Fibroblast of skin of scalp (primary cell): ENCODE measurements at regions not wholly inside any gene's neighbourhood (a gene's known extent, or its start where the extent isn't known, plus 50 kb on each side); places are given as distances from the start of the nearest gene placed in this dataset.

Source experiments
- DNase-seq: peaks from one replicate; pipeline ENCODE4 v3.0.0-alpha.2; 2013

DNA sequence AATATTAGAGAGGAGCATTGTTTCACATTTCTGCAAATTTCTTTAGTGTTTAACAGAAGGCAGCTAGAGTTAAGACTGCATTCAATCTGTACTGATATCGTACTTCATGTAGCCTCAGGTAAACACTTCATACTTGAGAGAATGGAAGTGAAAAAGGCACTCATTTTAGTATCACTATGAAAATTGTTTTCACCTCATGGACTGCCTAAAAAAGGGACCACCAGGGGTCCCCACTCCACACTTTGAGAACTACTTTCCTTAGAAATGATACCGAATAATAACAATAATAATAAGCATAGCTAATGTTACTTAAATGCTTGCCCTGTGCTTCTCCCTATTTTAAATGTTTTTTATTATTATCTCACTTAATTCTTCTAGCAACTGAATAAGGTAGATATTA is 95.1 kb downstream of the BLID start:
- peak; percentile 51 for DNase-seq

DNA sequence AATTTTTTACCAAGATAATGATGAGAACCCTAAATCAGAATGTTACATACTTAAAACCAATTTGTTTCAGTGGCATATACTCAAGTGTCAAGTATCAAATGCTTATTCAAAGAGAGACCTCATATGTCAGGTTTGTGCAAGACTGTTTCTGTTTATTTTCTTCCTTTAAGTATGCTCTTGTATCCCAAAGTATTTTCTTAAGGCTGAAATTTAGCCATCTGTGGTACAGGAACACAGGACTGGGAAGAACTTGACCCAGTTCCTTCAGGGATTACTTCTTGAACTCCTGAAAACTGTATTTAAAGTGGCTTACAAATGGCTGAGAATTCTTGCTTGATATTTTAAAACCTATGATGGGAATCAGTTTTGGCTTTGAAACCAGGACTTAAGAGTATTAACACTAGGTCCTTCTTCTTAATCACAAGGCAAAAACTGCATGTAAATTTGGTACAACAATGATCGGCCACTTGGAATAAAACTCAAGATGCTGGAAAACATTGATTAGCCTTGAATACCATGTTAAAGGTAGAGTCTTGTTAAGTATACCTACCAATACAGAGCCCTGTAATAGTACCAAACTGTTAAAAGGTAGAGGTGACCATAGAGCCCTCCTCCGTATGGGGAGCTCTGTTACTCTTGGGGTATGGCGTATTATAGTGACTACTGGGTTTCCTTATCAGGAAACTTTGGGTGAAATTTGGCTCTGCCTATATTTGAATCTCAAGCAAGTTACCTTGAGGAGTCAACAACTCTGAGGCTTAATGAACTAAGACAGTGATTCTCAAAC is 95.9 kb downstream of the BLID start:
- DNase-seq = no peak

DNA sequence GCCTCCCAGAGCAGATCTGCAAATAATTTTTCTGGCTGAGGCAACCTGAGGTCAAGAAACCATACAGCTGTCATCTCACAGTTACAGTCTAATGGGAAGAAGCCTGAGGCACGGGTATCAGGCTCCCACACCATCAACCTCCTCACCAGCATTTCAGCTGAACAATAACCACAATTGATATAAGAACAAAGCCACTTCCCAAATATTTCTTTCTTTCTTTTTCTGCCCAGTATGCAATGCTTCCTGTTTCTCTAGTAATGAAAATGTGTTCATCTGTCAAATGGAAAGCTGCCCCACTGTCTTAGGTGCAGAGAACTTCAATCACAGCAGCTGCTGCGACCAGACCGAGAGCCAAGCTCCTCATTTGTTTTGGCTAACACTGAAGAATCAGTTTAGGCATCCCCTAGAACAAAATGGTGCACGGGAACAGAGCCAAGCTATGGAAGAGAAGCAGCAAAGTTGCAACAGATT is 108.4 kb downstream of the BLID start:
- no peak for DNase-seq

DNA sequence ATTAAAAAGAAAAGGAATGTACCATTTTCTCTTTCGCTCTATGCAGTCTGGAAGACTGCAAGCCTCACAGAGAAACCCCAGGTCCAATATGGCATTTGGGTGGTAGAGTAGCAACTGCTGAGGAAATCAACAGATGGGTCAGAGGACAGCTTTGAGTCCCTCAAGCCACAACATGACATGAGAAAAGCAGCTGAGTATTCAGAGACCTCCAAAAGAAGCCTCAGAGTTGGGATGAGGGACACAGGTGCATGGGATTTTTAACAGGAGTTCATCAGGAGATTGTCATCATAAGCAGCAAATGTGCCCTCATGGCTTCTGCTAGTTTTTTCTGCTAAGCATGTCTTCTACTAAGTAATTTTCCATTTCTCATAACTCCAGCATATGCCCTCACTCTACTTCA is 111.6 kb downstream of the BLID start:
- DNase-seq = no peak

DNA sequence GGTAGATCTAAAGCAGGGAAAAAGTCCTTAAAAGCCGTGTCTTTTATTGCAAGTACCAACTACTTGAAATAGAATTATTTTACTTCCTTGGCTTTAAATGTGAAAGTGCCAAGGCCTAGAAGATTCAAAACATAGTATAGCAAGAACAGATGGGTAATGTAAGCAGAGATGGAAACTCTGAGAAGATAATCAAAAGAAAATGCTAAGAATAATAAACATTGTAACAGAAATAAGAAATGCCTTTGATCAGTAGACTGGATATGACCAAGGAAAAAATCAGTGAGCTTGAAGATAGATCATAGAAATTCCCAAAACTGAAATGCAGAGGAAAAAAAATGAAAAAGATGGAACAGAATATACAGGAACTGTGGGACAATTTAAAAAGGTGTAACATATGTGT is 113.1 kb downstream of the BLID start:
- DNase-seq = no peak

DNA sequence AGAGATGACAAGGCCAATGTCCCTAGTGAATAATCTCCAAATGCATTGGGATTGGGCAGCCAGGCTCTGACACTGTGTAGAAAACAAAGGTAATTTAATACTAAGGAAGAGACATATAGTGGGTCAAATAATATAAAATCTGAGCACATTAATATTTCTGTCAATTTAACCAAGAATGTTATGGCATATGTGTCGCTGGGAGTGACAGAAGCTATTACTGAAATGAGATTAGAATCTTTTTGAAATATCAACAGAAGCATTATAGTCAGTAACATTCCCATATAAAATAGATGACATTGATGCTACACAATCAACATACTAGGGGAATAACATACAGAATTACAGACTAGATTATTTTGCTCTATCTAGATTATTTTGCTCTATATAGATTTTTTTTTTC is 114.0 kb downstream of the BLID start:
- DNase-seq = no peak

DNA sequence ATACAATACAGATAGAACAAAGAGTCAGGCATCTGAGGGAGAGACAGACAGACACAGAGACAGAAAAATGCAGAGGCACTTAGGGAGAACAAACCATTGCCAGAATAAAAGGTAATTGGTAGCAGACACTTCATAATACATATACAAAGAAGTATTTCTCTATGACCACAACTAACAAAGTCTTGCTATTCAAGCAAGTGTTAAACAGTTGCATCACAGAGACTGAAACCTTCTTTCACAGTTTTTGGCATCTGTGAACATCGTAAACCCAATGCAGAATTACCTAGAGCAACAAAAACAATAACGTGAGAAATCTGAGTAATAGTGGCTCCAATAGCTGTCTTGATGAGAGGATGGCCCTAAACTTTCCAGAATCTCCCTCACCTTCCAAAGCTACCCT is 116.4 kb downstream of the BLID start:
- DNase-seq = peak; percentile 13

DNA sequence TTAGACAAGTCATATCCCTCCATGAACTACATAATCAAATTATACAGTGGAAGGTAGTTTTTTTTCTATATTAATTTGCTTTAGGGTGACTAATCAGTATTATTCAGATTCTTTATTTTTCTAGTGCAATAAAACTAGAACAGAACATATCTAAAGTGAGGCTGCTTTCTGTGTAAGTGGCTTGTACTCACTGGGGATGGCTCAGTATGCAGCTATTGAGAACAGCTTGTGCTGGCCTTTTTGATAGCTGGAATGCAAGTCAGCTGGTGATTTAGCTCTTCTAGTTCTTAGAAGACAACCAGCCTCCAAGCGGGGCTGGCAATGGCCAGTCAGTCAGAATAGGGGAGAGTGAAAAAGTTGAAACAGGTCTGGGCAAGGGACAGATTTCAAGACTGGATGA is 119.4 kb downstream of the BLID start:
- no peak for DNase-seq

DNA sequence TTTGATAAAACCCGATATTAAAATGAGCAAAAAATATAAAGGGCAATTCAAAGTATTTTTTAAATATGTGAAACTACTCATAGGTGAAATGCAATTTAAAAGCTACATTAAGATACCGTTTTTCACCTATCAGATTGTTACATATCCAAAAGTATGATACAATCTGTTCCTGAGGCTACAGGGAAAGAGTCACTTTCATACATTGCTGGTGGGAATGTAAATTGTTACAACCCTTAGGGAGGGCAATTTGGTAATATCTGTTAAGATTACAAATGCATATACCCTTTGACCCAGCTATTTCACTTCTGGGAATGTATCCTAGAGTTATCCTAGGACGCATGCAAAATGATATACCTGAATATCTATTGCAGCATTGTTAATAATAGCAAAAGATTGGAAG is 132.1 kb downstream of the BLID start:
- DNase-seq = no peak

DNA sequence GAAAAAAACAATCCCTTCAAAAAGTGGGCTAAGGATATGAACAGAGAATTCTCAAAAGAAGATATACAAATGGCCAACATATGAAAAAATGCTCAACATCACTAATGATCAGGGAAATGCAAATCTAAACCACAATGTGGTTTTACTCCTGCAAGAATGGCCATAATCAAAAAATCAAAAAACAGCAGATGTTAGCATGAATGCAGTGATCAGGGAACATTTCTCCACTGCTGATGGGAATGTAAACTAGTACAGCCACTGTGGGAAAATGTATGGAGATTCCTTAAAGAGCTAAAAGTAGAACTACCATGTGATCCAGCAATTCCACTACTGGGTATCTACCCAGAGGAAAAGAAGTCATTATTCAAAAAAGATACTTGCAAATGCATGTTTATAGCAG is 138.1 kb downstream of the BLID start:
- DNase-seq = peak; percentile 16

DNA sequence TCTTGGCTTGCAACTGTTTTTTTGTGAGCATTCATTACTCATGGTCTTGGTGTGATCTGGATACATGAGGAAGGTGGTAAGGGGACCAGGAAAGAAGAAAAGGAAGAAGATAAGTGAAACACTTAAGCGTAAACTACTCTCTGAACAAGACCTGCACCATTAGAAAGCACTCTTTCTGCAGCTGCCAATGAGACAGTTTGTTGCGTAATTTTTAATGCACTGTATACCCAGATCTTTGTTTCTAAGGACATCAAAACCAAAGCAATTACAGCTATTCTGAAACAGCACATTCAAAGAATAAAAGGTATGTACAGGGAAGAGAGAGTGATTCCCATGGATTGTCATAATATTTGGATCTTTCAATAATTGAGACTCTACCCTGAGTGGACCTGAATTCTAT is 147.4 kb downstream of the BLID start:
- DNase-seq = no peak

DNA sequence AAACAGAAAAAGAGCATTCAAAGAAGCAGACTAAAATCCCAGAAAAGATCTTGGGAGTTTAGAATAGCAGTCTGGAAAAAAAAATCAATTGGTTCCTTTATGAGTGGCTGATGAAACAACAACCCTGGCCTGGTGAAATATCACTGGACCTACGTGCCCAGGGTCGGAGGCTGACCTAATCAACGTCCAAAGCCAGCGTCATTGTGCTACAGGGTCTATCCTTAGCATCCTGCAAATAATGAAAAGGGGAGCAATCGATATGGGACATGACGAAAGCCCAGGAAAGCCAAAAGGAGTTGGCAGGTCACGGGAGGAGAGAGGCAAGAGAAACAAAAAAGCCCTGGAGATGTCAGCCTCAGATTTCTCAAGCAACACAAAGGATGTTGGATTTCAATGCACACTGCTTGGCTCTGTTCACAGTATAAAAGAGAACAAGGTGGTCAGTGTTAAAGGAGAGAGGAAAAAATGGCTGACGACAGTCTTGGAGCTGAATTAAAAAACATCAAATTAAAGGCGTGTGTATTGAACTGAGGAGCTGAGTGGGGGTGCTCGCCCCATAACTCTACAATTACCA is 148.8 kb downstream of the BLID start:
- DNase-seq = no peak

DNA sequence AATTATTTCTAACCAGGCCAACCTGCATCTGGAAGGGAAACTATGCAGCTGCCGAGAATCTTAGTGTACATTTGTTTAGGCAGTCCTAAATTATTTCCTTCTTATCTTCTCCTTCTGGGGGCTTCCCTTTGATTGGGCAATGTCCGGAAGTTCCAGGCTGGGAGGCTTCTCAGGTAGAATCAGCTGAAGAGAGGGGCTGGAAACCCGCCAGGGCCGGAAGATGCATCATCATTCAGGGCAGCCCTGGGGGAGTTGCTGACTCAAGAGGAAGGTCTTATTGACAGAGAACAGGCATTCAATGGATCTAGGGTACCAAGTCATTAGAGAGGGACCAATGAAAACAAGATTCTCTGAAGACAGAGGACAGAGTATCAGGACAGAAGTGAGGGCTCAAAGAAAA is 150.7 kb downstream of the BLID start:
- peak; percentile 66 for DNase-seq

DNA sequence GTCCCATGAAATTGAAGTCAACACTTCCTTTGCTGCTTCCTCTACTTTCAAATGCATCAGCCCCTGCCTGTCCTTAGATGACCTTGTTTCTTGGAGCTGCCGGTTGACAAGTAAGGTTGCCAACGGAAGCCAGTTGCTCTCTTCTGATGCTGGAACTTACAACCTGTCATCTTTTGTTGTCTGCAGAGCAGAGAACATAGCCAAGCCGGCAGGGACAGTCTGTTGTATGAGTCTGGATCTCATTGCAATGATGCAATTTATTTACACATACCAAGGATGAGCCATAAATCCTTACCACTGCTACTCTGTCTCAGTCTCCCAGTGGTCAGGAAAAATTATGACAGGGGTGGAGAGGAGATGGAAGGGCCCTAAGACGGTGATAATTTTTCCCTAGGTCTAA is 151.4 kb downstream of the BLID start:
- peak; percentile 77 for DNase-seq

DNA sequence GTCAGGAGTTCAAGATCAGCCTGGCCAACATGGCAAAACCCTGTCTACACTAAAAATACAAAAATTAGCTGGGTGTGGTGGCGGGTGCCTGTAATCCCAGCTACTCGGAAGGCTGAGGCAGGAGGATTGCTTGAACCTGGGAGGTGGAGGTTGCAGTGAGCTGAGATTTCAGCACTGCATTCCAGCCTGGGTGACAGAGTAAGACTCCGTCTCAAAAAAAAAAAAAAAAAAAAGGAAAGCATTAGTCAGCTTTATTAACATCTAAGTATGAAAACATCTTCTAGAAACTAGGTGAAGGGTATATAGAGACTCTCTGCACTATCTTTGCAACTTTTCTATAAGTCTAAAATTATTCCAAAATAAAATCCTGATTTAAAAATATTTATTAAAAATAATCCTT is 152.2 kb downstream of the BLID start:
- DNase-seq = peak; percentile 45

DNA sequence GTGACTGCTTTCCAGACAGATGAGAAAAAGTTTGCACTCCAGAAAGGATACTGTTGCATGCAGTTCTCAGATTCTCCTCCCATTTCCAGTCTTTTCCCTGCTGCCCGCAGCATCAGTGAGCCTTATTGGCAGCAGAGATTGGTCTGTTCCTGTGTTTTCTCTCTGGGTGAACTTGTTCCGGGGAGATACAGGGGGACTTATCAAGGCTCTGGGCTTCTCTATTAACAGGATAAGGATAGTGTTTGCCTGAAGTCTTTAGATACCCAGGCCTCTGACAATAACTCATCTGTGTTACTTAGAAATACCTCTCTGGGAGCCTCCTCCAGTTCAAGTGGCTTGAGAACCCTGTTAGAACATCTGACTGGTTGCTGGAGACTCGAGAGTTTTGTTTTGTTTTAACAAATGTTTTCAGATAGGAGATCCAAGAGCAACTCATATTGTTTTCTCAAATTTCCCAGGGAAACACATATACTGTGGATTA is 154.7 kb downstream of the BLID start:
- DNase-seq = peak; percentile 21

DNA sequence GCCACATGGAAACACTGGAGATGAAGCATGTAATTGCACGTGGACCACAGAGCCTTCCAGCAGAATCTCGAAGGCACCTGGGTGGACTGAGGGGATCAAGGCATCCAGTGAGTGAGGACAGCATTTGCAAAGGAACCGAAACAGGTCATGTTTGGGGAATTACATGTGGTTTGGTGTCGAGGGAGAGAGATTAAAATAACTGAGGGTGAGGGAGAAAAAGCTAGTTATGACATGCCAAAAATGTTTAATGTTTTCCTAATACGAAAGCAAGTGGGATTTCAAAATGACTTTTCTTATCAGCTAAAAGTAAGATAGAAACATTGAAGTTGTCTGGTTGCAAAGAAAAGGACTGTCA is 157.1 kb downstream of the BLID start:
- DNase-seq = peak; percentile 38

DNA sequence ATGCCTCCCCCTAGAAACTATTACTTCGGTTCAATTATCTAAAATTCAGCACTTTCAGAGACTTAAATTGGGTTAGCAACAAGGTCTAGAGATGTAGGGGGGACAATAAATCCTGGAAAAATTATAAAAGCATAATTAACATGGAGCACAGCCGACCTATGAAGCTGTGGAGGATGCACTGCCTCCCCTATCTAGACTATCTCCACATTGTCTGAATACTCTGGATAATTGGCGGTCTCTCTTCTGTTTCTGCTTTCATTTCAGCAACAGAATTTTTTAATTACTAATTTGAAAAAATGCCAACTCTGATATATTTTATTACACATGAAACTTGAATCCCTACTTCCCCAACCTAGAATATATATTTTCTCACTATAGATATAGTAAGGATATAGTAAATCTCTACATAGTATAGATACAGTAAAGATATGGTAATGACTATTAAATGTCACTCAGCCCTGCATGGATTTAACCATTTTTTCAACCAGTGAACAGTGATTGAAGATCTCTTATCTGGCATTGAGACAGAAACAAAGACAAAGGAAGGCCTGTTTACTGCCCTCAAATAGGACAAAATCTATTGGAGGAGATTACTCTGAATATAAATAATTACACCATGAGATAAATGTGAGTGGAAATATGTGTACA is 157.6 kb downstream of the BLID start:
- no peak for DNase-seq

DNA sequence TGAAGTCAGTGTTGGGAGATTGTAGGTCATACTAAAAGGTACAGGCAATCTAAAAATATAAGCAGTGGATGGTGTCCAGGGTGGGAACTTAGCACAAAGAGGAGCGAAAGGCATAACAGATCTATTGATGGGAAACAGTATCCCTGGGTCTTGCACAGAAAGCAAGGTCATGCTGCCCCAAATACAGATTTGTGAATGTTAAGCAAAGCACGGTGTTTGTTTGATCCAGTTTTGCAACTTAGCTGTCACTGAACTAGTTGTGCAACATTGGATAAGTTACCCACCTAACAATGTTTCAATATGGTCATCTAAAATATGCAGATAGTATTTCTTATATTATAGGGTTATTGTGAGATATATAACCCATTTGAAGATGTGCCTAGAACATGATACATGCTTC is 162.9 kb downstream of the BLID start:
- DNase-seq = no peak

DNA sequence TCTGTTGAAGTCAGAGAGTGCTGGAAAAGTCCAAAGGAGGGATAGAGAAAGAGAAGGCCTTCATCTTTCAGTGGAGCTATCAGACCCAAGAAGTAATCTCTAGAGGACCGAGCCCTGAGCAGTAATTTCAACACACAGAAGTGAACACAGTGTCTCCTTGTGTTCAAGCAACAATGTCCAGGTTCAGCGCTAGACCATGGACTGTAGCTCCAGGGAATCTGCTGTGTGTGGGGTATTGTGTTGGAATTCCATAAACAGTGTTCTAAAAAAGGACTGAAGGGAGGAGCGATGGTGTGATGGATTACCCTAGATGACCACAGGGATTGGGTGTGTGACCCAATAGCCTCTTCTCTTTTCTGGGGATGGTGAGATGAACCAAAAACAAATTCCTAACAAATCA is 165.9 kb downstream of the BLID start:
- no peak for DNase-seq

DNA sequence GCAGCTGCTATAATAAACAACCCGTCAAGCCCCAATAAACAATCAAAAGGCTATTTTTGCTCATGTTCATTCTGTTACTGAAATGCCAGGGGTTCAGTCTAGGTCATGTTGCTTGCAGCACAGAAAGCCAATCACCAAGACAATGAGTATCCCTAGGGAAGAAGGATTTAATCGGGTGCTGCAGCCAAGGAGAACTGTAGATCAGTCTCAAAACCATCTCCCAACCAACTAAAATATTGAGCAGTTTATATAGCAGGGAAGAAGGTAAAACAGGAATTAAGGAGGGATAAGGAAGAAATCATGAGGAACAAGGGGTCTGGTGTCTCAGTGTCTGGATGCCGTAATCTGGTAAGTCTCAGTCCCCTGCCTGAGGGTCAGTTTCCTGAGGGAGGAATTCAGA is 169.5 kb downstream of the BLID start:
- no peak for DNase-seq

DNA sequence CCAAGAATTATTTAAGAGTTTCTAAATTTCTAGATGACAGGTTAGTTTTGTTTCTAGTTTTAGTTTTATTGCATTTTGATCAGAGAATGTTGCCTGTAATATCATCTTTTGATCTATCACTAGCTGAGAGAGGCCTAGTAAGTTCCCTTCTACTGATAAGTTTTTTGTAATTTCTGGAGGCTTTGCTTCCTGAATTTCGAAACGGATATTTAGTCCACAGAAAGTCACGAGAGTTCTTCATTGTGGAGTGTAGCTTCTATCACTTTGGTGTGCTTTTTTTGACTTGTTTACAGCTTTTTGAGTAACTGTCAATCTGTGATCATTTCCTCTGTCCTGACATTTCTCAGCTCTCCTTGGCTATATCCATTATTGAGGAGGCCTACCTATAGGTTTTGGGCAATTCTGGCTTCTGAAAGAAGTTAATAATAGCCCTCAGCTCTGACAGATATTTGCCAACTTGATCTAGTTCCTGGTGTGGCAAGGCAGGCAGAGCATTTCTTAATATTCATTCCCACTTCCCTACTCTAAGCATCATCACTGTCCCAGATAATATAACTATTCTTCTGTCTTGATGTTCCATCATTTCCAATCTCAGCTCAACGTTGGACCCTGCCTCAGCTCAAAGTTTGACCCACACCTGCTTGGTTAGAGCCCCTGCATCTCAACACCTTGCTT is 171.3 kb downstream of the BLID start:
- DNase-seq = no peak

DNA sequence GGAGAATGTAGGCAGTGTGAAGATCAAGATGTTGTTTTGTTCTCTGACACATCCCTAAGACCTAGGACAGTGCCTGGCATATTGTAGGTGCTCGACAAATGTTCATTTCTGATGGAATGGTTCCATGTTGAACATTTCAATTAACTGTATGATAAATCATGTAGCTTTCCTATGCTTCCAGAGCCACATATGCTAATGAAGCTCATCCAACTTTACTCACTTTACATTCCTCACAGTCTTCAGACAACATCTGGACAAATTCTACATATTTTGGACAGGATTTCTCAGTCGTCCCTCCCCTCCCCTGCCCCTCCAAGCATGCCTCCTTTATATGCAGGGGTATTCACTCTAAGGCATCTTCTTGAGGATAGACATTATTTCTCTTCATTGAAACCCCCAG is 177.9 kb downstream of the BLID start:
- DNase-seq = peak; percentile 19
